HG02642 (cell line): ENCODE measurements at regions not wholly inside any gene's neighbourhood (a gene's known extent, or its start where the extent isn't known, plus 50 kb on each side); places are given as distances from the start of the nearest gene placed in this dataset.

ENCODE experiments used
- ATAC-seq: cut with Tn5 transposase; IDR thresholded peaks from one replicate; pipeline ENCODE4 v1.9.1; 2021; ENCODE audit warnings: mild to moderate bottlenecking; ENCODE audit not compliant: unreplicated experiment, poor library complexity

DNA sequence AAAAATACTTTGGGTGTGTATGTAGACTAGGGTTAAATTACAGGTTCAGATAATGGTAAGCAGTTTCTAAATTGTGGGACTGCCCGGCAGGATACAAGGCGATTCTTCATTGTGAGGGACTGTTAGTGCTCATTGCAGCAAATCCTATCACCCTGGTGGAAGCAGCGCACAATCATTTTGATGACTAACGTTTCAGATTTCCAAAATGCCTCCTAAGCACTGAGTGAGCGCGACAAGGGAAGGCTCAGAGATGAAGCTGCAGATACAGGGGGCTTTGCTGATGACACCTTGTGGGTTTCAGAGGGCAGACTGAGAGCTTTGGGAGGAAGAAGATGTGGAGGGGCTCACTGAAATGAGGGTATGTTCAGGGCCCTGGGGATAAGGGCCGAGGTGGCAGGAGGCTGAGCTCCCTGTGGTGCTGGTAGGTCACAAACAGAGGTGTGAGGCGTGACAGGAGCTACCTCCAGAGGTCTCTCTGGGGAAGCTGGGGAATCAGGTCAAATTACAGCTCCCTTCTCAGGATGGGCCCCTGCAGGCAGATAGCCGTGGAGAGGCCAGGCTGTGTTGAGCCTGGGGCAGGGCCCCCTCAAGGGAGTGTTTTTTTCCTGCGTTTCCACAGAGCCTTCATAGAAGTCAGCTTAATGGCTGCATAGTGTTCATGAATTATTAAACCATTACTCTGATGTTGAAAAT is 84.5 kb upstream of the FYN start:
- no peak for ATAC-seq

DNA sequence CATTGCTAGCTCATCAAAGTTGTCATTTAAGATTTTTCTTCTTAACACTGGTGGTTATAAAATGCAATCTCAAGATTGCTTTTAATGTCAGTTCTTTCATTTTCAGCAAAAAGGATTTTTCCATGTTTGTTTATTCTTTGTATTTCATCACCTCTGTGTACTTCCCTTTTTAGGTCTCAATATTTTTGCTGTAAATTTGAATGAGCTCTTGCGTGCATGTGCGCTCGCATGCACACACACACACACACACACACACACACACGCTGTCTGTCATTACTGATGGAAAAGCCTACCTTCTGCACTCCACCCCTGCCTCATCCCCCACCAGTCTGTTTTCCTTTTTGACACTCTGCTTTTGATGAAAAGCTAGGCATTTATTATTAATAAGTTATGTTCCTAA is 85.3 kb upstream of the FYN start:
- no peak for ATAC-seq

DNA sequence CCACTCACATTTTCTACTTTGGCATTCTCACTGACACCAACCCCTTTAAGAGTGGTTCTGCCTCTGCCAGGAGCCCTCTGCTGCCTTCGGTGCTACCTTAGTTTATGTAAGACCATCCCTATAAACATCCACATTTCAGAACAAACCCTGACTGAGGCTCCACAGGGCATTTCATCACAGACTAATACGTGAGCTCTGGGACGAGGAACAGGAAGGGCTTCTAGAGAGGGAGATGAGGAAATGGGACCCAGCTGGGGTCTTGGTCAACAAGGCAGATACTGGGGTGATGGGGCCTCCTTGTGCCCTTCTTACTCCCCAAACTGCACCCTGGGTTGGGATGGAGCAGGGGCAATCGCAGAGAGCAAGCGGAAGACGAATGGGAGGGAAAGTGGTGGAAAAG is 86.5 kb upstream of the FYN start:
- no peak for ATAC-seq

DNA sequence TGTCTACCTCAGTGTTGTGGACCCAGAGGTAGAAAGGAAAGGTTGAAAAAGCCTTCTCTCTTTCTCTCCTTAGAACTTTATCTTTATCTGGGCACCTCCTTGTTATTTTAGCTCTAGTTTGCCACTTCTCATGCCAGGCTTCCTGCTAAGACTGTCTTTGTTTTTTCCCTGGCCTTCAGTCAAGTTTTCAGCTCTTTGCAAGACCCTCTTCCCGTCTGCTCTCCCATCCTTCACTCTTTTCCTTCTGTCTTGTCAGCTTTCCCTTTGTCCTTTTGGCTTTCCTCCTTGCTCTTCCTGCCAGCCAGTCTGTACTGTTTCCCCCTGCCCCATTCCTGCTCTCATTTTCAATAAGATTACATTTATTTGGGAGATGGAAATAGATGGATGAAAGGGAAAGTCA is 86.8 kb upstream of the CCN6 start:
- ATAC-seq, result no peak

DNA sequence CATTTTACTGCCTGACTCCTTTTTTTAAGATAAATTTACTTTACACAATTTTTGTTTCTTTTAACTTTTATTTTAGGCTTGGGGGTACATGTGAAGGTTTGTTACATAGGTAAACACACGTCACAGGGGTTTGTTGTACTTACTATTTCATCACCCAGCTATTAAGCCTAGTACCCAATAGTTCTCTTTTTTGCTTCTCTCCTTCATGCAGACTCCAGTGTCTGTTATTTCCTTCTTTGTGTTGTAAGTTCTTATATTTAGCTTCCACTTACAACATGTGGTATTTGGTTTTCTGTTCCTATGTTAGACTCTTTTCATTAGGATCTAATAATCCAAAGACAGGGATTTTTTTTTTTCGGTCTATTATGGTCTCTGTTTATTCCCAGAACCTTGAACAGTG is 83.5 kb upstream of the CCN6 start:
- ATAC-seq, result no peak

DNA sequence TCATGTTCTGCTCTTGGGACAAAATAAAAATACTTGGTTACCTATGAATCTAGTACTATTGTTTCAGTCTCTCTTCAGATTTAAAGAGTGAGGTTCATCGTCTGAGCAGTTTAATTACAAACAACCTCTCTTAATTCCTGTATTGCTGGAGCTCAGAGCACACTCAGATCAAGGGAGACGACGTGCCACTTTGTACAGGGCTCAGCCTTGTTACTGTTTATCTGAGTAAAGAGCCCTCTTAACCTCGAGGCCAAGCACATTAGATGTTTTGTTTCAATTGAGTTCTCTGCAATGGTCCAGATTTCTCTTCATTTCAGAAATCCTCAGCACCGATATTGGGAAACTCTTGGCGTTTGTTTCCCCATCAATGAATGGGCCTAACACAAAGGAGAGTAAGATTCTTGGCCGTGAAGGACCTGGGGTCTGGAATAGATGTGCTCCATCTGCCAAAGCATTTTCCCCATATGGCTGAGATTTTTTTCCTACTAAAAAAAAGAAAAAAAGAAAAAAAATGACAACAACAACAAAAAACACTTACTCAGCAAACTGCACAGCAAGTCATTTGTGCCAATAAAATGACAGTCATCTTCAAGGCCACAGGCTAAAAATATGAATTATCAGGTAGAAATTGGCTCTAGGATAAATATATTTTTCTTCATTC is 82.6 kb upstream of the CCN6 start:
- no peak for ATAC-seq

DNA sequence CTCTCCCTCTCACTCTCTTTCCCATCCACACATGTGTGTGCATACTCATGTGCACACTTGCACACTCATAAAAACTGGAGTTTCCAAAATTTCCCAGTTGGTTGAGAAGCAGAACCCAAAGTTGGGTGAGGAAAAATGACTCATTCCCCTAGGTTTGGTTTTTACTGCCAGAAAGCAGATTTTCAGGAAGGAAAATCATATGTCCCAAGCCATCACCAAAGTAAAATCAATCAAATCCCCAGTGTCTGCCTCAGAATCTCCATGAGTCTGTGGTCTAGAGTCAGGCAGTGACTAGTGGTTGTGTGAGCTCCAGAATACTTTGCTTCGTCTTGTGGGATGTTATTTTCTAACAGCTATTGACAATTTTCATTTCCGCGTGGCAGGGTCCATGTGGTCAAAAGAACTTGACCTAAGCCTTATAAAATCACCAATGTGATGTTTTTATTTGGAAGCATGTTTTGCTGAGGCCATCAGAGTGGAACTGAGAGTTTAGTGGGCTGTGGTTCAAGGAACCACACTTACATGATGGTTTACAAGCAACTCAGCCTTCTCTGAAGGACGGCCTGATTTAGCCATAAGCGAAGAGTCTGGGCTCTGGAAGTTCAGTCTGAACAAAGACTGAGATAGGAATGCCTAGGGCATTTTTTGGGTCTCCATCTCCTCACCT is 81.9 kb upstream of the CCN6 start:
- no peak for ATAC-seq

DNA sequence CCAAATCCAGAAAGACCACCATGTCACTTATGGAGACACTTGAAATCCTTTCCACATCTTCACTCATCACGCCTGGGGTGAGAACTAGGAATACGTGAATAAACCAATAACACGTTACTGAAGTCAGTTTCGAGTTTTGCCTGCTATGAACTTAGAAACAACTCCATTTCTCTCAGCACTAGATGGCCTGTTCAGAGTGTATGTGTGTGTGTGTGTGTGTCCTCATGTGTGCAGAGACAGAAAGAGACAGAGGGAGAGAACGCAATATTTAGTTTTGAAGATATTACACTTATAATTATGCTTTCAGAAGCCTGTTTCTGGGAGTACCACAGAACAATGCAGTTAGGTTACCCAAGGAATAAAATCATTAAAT is 81.2 kb upstream of the CCN6 start:
- ATAC-seq, result no peak

DNA sequence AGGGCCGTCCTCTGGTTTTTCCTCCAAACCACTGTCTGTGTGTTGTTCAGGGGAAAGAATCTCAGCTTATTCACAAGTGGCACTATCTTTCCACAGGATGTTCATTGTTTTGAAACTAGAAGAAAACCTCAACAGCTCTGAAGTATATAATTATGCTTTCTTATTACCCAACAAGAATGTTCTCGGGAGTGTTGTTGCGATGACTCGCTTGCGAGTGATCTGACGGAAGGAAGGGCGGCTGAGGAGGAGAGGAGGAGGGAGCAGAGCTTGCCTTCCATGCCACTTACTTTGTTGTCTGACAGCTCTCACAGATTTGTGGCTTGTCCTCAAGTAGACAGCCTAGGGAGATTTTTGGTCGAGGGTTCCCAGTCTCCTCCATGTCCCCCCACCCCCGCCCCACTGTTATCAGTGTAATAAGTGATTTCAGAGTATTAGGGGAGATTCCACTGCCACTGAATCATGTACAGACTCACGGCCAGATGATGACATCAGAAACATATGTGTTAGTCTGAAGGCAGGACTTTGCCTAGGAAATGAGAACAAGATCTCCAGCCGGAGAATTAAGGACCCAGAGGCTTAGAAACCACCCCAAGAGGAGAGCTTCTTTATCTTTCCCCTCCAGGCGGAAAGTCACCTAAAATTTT is 80.7 kb upstream of the CCN6 start:
- ATAC-seq, result no peak

DNA sequence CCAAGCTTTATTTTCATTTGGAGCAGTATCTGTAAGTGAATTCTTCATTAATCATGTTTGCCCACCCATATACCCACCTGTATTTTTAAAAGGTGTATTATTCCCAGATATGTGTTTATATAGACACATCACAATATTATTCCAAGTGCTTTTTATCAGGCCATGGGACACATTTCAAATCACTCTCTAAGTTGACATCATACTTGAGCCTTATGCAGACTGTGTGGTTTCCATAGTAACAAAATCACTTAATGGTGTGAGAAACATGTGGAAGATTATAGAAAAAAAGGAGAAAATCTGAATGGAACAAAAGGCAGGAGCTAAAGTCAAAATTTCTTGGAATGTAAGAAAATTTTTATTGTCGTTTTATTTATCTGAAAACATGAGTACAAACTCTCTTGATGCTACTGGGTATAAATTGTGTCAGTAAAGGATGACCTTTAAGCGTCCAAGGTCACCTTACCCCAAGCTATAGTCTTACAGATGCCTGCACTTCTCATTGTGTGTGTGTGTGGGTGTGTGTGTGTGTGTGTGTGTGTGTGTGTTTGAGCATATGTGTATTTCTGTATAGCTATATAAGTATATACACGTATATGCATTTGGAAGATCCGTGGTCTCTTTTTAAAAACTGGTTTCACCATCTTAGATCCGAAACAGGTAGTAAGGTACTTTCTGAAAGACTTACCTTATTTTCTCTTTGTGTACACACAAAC is 79.8 kb upstream of the CCN6 start:
- ATAC-seq, result no peak

DNA sequence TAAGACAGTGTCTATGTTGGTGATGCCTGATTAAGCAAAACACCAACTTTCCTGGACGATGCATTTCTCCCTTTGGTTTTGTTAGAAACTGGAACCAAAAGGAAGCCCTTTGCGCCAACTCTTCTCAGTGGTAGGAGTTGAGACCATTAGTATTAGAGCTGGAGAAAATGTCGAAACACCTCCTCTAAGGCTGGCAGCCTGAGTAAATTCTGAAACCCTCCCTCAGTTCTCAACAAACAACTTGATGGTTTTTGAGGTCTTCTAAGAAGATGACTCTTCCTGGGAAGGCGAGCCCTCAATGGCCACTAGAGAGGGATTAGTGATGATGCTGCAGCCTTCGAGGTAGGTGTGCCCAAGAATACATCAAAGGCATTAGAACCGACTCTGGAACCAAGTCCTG is 78.4 kb upstream of the CCN6 start:
- ATAC-seq, result no peak

DNA sequence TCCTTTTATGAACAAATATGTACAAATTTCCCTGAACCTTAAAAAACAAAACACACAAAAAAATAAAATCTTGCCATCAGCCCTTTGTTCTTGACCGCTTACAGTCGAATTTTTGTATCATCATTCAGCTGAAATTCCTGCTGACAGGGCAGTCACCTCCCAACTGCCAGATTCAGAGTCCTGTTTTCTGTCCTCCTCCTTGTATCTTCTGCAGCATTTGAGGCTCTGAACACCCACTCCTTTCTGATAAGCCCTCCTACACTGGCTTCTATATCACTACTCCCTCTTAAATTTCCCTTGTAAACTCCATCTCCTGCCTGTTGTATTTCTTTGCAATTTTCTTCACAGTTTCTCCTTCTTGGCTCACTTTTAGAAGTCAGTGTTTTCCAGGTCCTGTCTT is 77.8 kb upstream of the CCN6 start:
- no peak for ATAC-seq

DNA sequence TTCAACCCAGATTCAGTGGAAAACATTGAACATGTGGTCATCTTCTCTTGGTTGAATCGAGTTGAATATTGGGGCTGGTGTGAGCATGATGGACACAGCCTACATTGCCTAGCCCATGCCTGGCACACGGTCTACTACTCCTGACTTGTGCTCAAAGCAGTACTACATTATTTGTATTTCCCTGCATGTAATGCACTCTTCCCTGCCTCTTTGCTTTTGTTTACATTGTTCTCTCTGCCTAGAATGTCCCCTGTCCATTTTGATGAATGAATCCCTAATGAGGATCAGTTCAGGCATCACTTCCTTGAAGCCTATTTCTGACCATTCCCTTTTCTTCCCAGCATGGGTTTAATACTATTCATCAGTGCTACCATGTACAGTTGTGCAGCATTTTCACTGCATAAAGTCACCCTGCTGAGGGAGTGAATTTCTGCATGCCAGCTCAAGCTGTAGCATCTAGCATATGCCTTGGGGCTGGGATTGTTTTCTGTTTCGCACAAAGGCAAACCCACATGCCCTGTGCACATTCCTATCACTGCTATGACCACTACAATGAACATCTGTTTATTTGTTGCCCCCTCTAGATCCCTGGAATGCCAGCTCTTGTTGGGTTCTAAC is 75.3 kb upstream of the CCN6 start:
- no peak for ATAC-seq

DNA sequence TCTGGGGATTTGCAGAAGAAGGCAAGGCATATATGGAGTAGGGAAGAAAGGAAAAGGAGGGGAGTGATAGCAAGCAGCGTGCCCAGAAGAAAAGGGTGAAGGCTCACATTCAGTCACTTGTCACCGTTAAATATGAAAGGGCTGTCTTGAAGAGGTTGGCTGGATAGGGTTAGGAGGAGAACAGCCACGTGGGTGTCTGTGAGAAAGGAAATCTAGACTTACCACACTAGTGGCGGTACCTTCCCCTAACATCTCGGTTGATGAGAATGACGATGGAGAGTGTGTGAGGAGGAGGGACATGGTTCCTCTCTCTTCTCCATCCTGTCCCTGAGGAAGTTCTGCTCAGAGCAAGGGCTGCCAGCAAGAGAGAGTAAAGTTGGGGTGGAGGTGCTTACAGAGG is 74.3 kb upstream of the CCN6 start:
- ATAC-seq, result no peak

DNA sequence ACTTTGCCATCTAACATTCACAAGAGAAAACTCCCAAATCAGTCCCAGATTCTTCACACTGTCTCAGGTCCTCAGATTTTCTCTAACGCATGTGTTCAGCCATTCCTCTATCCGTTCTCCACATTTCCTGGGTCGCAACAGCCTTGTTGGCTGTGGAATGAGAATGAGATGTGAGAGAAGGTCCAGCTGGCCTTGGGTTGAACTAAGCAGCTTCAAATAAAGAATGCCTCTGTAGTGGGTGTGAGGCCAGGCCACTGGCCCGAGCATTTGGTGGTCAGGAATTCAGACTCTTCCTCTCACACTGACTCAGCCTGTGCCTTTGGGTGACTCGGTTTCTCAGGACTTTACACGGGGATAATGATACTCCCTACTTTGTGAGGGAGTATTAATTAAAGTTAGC is 73.8 kb upstream of the CCN6 start:
- no peak for ATAC-seq

DNA sequence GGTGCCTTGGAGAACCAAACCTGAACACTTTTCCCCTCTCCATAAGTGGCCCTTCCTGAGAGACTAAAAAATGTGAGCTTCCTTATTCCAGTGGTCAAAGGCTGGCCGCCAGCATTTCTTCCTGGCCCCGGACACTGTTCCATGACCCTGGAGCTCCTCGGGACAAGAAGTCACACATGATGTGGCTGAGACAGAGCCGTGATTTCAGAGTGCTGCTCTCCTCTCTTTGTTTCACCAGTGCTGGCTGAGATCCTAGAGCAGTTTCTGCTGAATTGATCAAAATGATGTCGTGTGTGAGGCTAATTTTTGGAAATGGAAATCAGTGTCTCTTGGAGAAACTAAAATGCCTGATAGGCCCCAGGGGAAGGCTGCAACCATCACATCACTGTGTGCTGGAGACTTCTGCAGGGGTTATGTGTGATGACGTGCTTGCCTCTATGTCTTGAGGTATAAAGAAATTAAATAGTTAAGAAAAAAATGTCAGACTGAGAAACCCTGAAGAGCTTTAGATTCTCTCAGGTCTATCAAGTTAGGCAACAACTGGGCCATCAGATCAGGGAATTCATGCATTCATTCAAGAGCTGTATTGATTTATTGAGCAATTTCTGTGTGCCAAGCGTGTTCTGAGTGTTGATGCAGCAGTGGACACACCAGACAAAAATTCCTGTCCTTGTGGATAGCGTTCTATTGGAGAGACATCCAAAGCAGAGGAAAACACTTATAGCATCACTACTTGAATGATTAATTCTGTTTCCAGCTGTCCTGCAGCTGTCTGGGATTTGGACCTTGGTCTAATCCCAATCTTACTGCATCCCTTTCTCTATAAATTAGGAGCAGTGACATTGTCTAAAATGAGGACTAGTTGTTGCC is 72.7 kb upstream of the CCN6 start:
- no peak for ATAC-seq

DNA sequence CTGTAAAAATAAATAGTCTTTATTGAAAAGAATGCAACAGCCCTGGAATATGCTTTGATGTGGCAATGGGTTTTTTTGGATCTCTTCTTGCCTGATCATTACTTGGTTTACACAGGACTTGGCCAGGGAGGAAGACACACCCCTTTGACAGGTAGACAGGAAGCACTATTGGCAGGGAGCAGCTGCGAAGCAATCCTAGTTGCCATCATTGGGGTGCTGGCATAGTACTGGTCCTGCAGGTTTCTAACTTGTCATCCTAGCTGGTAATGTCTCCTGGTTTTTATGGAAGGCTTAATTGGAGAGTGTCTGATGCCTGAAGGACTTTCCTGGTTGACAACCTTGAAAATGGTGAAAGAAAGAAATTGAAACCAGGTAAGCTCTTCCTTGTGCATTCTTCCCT is 71.2 kb upstream of the CCN6 start:
- no peak for ATAC-seq

DNA sequence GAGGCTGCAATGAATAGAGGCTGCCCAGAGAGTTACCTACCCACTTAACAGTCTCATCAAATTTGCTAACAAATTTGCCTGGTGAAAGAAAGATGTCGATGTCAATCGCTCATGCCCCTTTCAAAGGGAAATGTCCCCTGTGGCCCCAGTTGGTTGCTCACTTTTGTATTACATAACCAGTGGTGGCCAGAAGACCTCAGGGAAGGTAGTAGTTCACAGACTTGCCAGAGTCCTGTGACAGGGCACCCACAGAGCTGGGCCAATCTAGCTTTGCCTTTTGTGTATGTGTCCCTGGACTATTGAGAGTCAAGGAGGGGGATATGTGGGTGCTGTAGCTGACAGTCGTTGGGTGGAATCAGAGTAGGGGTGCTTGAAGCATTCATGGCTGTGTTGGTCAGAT is 70.7 kb upstream of the CCN6 start:
- no peak for ATAC-seq

DNA sequence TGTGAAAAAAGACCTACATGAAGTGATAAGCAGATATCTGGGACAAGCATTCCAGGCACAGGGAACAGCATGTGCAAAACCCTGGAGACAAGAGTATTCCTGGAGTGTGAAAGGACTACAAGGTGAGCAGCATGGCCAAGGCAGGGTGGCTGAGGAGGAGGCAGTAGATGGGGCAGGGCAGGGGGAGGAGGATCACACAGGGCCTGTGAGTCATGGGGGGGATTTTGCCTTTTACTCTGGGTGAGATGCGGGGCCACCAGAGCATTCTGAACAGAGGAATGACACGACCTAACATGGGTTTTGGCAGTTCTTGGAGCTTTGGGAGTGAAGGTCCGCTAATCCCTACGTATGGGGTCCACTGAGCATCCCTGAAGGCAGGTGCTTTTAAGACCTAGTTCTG is 69.8 kb upstream of the CCN6 start:
- no peak for ATAC-seq
